ENCODE measurements at regions not wholly inside any gene's neighbourhood (a gene's known extent, or its start where the extent isn't known, plus 50 kb on each side); places are given as distances from the start of the nearest gene placed in this dataset.

DNA sequence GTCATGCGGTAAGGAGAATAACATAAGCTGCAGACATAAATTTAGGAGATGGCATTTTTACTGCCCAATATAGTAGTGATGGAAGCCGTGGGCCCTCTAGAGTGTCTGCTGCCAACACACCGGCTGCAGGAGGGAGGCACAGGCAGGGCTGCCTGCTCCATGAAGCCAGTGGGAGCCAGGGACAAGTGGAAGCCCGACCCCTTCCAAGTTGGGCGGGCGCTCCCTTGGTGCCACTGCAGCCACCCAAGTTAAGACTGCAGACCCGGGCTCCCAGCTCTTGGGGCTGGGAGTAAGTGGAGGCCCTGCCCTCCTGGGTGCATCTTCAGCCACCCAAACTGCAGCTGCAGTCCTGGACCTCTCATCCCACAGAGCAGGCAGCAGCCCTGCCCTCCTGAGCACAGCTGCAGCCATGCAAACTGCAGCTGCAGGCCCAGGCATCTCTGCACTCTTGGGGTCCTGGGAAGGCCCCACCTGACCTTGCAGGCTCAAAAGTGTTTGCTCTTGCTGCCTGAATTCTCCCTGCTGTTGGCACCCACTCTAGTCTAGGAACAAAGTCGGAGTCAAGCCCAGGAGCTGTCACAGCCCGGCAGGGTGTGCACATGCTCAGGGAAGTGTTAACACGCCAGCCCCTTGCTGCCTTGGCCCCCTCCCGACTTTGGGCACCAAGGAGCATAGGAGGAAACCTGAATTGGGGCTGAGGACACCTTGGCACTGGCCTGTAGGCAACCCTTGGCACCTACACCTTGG, 437.2 kb upstream of the PRMT6 start:
- TF ChIP-seq, protein P1, sequence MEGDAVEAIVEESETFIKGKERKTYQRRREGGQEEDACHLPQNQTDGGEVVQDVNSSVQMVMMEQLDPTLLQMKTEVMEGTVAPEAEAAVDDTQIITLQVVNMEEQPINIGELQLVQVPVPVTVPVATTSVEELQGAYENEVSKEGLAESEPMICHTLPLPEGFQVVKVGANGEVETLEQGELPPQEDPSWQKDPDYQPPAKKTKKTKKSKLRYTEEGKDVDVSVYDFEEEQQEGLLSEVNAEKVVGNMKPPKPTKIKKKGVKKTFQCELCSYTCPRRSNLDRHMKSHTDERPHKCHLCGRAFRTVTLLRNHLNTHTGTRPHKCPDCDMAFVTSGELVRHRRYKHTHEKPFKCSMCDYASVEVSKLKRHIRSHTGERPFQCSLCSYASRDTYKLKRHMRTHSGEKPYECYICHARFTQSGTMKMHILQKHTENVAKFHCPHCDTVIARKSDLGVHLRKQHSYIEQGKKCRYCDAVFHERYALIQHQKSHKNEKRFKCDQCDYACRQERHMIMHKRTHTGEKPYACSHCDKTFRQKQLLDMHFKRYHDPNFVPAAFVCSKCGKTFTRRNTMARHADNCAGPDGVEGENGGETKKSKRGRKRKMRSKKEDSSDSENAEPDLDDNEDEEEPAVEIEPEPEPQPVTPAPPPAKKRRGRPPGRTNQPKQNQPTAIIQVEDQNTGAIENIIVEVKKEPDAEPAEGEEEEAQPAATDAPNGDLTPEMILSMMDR (IDR thresholded peaks at IDR 0.05; ENCODE audit: low read depth, low read length, missing input control), result no peak
- TF ChIP-seq RXRA (IDR thresholded peaks at IDR 0.05), result no peak

Data from liver (tissue), 3 donors.